T-helper 2 cell (primary cell): ENCODE measurements at regions not wholly inside any gene's neighbourhood (a gene's known extent, or its start where the extent isn't known, plus 50 kb on each side); places are given as distances from the start of the nearest gene placed in this dataset.
"Not testable (repeated sequence)": the region's sequence is repeated elsewhere in the genome, so short reads cannot be mapped to it uniquely, and the experiment has no call there.

Experiments used
- DNase-seq, 5 experiments: peaks; one replicate each; pipeline versions ENCODE4 v3.0.0 to v3.0.0-alpha.2; 2012 to 2022

GRCh38 chr6:68053805-68054373 lies 581.2 kb upstream of the ADGRB3 start:
- no peak for DNase-seq

GRCh38 chr6:68052234-68052633 lies 582.8 kb upstream of the ADGRB3 start:
- DNase-seq = no peak

GRCh38 chr6:68049562-68049961 lies 585.5 kb upstream of the ADGRB3 start:
- DNase-seq = no peak

DNA sequence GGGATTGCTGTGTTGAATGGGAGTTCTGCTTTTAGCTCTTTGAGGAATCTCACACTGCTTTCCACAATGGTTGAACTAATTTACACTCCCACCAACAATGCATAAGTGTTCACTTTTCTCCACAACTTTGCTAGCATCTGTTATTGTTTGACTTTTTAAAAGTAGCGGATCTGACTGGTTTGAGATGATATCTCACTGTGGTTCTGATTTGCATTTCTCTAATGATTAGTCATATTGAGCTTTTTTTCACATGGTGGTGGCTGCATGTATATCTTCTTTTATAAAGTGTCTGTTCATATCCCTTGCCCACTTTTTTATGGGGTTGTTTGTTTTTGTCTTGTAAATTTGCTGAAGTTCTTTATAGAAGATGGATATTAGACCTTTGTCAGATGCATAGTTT lies 588.3 kb upstream of the ADGRB3 start:
- DNase-seq = no peak

DNA sequence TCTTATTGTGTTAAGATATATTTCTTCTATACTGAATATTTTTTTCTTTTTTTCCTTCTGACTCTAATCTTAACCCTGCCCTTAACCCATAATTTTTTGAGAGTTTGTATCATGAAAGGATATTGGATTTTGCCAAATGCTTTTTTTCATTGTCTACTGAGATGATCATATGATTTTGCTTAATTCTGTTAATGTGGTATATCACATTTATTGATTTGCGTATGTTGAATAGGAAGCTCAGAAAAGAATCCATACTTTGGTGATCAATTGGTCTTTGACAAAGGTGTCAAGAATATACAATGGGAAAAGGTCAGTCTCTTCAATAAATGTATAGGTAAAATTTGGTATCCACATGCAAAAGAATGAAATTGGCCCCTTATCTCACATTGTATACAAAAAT lies 588.8 kb upstream of the ADGRB3 start:
- DNase-seq = no peak

DNA sequence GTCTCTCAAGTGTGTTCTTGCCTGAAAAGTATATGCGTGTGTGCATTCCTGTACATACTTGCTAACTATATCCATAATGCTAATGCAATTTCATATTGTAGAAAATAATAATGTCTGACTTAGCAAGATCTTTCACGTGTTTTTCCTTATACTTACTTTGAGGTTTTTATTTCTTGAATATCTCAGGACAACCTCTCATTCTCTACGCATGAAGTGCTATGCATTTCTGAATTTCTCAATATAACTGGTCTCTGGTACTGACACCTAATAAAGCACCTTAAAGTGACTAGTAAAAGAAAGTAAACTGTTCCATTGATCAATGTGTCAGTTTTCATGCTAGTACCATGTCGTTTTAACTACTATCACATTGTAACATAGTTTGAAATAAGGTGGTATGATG lies 589.9 kb upstream of the ADGRB3 start:
- DNase-seq = no peak

GRCh38 chr6:68044264-68044663 lies 590.8 kb upstream of the ADGRB3 start:
- DNase-seq = no peak

DNA sequence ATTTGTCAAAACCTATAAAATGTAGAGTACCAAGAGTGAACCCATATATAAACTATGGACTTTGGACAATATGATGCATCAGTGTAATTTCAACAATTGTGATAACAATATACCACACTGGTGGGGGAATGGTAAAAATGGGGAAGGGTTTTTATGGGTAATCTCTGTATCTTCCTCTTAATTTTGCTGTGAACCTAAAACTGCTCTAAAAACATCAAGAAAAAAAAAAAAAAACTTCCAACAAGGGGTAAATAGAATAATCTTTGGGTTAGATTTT lies 592.0 kb upstream of the ADGRB3 start:
- DNase-seq = no peak

DNA sequence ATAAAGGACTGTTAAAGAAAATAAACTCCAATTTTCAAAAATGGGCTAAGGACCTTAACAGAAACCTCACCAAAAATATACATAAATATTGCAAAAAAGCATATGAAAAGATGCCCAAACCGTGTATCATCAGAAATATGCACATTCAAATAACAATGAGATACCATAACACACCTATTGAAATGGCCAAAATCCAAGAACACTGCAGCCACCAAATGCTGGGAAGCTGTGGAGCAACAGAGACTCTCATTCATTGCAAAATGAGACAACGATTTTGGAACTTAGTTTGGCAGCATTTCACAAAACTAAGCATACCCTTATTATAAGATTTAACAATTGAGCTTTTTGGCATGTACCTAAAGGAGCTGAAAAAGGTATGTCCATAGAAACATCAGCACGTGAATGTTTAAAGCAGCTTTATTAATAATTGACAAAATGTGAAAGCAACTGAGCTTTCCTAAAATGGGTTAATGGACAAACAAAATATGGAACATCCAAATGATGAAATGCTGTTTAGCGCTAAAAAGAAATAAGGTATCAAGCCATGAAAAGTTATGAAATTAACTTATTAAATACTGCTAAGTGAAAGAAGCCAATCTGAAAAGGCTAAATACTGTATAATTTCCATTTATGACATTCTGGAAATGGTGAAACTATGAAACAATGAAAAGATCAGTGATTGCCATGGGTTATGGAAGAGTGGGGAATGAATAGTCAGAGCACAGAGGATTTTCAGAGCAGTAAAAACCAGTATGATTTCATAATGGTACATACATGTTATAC lies 592.6 kb upstream of the ADGRB3 start:
- no peak for DNase-seq

DNA sequence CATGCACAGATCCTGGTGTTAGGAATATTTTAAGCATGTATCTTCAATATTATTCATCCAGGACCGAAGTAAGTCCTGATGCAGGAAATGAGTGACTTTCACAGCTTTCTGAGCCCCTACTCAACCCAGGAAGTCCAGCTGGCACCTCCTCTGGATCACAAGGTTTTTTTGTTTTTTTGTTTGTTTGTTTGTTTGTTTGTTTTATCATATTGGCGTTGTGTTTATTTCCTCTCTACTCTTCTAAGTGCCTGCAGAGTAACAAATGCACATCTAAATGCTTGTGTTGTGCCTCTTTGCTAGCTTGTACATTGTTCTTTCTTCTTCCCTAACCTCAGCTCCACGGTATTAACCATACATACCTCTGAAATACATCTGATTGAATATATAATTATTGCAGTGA lies 594.3 kb upstream of the ADGRB3 start:
- DNase-seq = no peak

- no peak for DNase-seq
Observed at GRCh38 chr6:68040312-68040778, 594.7 kb upstream of the ADGRB3 start.

GRCh38 chr6:68039641-68040311 lies 595.3 kb upstream of the ADGRB3 start:
- DNase-seq = no peak

GRCh38 chr6:68038815-68039408 lies 596.2 kb upstream of the ADGRB3 start:
- DNase-seq = no peak

- DNase-seq = no peak
Observed at GRCh38 chr6:68032217-68032616, 602.9 kb upstream of the ADGRB3 start.

- DNase-seq = no peak
Observed at GRCh38 chr6:68031054-68031453, 604.0 kb upstream of the ADGRB3 start.

DNA sequence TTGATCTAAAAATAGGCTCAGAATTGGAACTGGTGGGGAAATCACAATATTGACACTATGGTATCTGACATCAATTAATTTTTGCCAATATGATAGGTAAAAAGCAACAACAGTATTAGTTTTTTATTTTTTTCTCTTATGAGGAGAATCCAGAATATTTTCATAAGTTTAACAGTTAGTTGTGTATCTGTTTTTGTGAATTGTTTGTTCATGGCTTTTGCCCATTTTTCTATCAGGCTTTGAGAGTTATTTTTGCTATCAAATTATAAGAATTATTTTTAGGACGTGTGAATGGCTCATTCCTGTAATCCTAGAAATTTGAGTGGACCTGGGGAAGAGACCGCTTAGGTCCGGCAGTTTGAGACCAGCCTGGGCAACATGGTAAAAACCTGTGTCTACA lies 608.6 kb upstream of the ADGRB3 start:
- no peak for DNase-seq

GRCh38 chr6:68025764-68026163 lies 609.3 kb upstream of the ADGRB3 start:
- no peak for DNase-seq

DNA sequence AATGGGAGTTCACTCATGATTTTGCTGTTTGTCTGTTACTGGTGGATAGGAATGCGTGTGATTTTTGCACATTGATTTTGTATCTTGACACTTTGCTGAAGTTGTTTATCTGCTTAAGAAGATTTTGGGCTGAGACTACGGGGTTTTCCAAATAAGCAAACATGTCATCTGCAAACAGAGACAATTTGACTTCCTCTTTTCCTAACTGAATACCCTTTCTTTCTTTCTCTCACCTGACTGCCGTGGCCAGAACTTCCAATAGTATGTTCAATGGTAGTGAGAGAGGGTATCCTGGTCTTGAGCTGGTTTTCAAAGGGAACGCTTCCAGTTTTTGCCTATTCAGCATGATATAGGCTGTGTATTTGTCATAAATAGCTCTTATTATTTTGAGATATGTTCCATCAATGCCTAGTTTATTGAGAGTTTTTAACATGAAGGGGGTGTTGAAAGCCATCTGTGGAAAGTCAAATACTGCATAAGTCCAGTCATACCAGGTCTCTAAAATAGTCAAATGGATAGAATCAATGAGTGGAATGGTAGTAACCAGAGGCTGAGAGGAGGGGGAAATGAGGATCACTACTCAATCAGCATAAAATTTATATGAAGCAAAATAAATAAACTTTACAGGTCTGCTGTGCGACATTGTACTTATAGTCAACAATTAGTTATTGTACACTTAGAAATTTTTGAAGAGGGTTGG lies 610.4 kb upstream of the ADGRB3 start:
- DNase-seq = no peak

DNA sequence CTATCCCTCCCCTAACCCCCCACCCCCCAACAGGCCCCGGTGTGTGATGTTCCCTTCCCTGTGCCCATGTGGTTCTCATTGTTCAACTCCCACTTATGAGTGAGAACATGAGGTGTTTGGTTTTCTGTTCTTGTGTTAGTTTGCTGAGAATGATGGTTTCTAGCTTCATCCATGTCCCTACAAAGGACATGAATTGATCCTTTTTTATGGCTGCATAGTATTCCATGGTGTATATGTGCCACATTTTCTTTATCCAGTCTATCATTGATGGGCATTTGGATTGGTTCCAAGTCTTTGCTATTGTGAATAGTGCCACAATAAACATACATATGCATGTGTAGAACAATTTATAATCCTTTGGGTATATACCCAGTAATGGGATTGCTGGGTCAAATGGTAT lies 612.1 kb upstream of the ADGRB3 start:
- DNase-seq = not testable (repeated sequence)

DNA sequence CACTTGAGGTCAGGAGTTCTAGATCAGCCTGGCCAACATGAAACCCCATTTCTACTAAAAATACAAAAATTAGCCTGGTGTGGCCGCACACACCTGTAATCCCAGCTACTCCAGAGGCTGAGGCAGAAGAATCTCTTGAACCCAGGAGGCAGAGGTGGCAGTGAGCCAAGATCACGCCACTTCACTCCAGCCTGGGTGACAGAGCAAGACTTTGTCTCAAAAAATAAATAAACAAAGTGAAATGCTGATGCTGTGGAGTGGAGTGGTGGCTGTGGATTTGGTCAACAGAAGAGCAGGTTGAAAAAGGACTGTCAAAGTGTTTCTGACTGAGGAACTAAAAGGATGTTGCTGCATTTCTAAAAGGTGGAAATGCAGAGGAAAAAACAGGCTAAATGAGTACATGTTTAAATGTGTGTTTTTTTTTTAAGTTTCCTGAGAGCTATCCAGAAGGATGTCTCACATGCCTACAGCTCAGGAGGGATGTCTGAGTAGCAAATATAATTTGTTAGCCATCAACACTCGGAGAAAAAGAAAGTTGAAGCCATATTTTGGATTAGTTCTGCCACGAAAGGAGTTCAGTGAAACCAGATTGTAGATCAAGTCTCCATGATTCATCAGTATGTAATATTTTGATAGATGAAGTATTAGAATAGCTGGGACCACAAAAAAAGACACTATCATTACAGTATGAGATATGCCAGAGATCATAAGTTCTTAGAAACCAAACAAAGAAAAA lies 621.1 kb upstream of the ADGRB3 start:
- DNase-seq = no peak

DNA sequence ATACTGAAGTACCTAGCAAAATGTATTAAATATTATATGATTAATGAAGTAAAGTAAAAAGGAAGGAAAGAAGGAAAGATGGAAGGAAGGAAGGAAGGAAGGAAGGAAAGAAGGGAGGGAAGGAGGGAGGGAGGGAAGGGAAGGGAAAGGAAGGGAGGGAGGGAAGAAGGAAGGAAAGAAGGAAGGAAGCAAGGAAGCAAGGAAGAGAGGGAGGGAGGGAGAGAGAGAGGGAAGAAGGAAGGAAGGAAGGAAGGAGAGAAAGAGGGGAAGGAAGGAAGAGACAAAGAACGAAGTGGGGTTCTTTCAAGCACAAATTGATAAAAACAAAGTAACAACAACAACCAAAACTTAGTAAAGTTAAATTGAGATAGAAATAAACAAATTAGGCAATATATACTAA lies 622.3 kb upstream of the ADGRB3 start:
- DNase-seq = no peak

- no peak for DNase-seq
Observed at GRCh38 chr6:68010936-68011335, 624.1 kb upstream of the ADGRB3 start.

DNA sequence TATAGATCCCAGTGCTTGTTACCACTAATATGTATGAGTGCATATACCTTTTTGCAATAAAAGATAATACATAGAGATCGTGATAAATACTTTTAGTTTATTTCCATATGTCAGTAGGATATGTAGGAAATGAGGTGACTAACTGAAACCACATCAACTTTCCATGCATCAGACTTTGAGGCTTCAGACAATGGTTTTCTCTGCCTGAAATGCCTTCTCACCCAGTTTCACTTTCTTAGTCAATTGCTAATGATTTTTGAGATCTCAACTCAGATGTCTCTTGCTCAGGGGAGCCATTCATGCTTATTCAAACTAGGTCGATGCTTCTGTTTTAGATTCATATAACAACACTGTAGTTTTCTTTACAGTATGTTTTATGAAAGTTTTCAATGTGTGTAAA lies 626.6 kb upstream of the ADGRB3 start:
- no peak for DNase-seq
